MCF 10A (cell line): ENCODE measurements at regions not wholly inside any gene's neighbourhood (a gene's known extent, or its start where the extent isn't known, plus 50 kb on each side); places are given as distances from the start of the nearest gene placed in this dataset.

ENCODE experiments used
- BruUV-seq: library from RNA; stranded (reverse); fragments of 400-500 nt; replicated peaks from 2 replicates; lab custom pipeline; 2021; lab: Mats Ljungman, UMichigan
- CTCF ChIA-PET: fragments of 300-600 bp; sonication (Branson Sonifier 250); formaldehyde crosslinking; extraction: SDS; loops from one replicate; lab custom pipeline; 2021; ENCODE audit warnings: antibody characterized with exemption, inconsistent platforms; lab: Yijun Ruan, JAX
- POLR2A ChIA-PET: fragments of 300-600, 350-650 bp; sonication (Branson Sonifier 250); formaldehyde crosslinking; extraction: SDS; loops from one replicate; lab custom pipeline; 2020; ENCODE audit warnings: antibody characterized with exemption, inconsistent platforms; lab: Yijun Ruan, JAX
- DNase-seq: peaks from one replicate; pipeline ENCODE4 v3.0.0-alpha.2; 2018; ENCODE audit not compliant: unreplicated experiment
- H3K27ac Mint-ChIP-seq: one replicate; pipeline ENCODE4 v1.8.0; 2022; ENCODE audit warnings: mild to moderate bottlenecking, low read depth, mixed read lengths; ENCODE audit not compliant: unreplicated experiment
- H3K27me3 Mint-ChIP-seq: one replicate; pipeline ENCODE4 v1.8.0; 2022; ENCODE audit warnings: mixed read lengths; ENCODE audit not compliant: insufficient read depth, unreplicated experiment
- H3K36me3 Mint-ChIP-seq: one replicate; pipeline ENCODE4 v1.8.0; 2022; ENCODE audit warnings: mild to moderate bottlenecking, moderate library complexity, mixed read lengths; ENCODE audit not compliant: insufficient read depth, unreplicated experiment
- H3K4me1 Mint-ChIP-seq: one replicate; pipeline ENCODE4 v1.8.0; 2022; ENCODE audit warnings: mixed read lengths; ENCODE audit not compliant: insufficient read depth, unreplicated experiment
- H3K4me3 Mint-ChIP-seq: one replicate; pipeline ENCODE4 v1.8.0; 2022; ENCODE audit warnings: mild to moderate bottlenecking, moderate library complexity, mixed read lengths; ENCODE audit not compliant: unreplicated experiment
- H3K9me3 Mint-ChIP-seq: one replicate; pipeline ENCODE4 v1.8.0; 2022; ENCODE audit warnings: mixed read lengths; ENCODE audit not compliant: unreplicated experiment
- CTCF ChIP-seq: fragments of 200-600 bp; IDR thresholded peaks from one replicate; pipeline ENCODE4 v1.8.0; 2022; ENCODE audit warnings: antibody characterized with exemption, mild to moderate bottlenecking; ENCODE audit not compliant: unreplicated experiment
- intact Hi-C: fragments of 100-400 bp; cut with micrococcal nuclease; formaldehyde crosslinking; loops from 2 replicates; pipeline ENCODE4 v1.14.1; 2022

- no peaks in the 10 kb centered on the region for H3K27me3 Mint-ChIP-seq
- H3K36me3 Mint-ChIP-seq = no peaks in the 10 kb centered on the region
- CTCF ChIA-PET = interaction anchor here (0.7 to 1.0 kb wide), 3 partner anchors 20 to 149 kb away, joined by 3 to 5 read pairs (median 4); no protein-coding TSS in a partner anchor
- intact Hi-C loops = no loop called here
- peak; percentile 99 for DNase-seq
- H3K9me3 Mint-ChIP-seq = peaks cover 5% of the 10 kb centered on the region
- no peak for TF ChIP-seq CTCF
- peaks cover 24% of the 10 kb centered on the region for H3K4me1 Mint-ChIP-seq
- peak overlapping the region; percentile 79 for H3K27ac Mint-ChIP-seq
- POLR2A ChIA-PET = interaction anchor here (0.6 to 2.1 kb wide), 7 partner anchors 9 to 307 kb away, joined by 3 to 10 read pairs (median 7); partner anchors contain the start of gene SPRY1
- no TSS peak for BruUV-seq
- no peak overlapping the region for H3K4me3 Mint-ChIP-seq
Measured at GRCh38 chr4:123555233-123555806, 158.7 kb downstream of the SPRY1 start.

GRCh38 chr4:123555807-123556273 lies 159.2 kb downstream of the SPRY1 start:
- Mint-ChIP-seq H3K9me3 (peaks cover under 1% of the 10 kb centered on the region), H3K4me1 (peaks cover 24% of the 10 kb centered on the region), H3K36me3 (no peaks in the 10 kb centered on the region), H3K4me3 (no peak overlapping the region), H3K27ac (peak overlapping the region; percentile 79), H3K27me3 (no peaks in the 10 kb centered on the region)
- no peak for DNase-seq
- intact Hi-C loops = no loop called here
- no TSS peak for BruUV-seq
- ChIA-PET POLR2A (interaction anchor here (0.6 to 2.1 kb wide), 6 partner anchors 8 to 158 kb away, joined by 3 to 10 read pairs (median 7); partner anchors contain the start of gene SPRY1), CTCF (interaction anchor here (1.0 kb wide), 1 partner anchor 29 kb away, joined by 4 read pairs; no protein-coding TSS in a partner anchor)
- TF ChIP-seq CTCF = no peak

GRCh38 chr4:123556526-123556925 lies 159.9 kb downstream of the SPRY1 start:
- no peak for TF ChIP-seq CTCF
- POLR2A ChIA-PET = no interaction called here
- DNase-seq = no peak
- CTCF ChIA-PET = no interaction called here
- H3K27ac Mint-ChIP-seq = peak overlapping the region; percentile 79
- no peaks in the 10 kb centered on the region for H3K27me3 Mint-ChIP-seq
- H3K4me3 Mint-ChIP-seq = no peak overlapping the region
- H3K4me1 Mint-ChIP-seq = peaks cover 24% of the 10 kb centered on the region
- intact Hi-C loops = no loop called here
- no peaks in the 10 kb centered on the region for H3K36me3 Mint-ChIP-seq
- no TSS peak for BruUV-seq
- H3K9me3 Mint-ChIP-seq = no peaks in the 10 kb centered on the region

GRCh38 chr4:123557857-123558536 lies 161.4 kb downstream of the SPRY1 start:
- ChIA-PET CTCF (interaction anchor here (0.6 kb wide), 1 partner anchor 765 kb away, joined by 3 read pairs; no protein-coding TSS in a partner anchor), POLR2A (no interaction called here)
- Mint-ChIP-seq H3K4me3 (no peak overlapping the region), H3K9me3 (no peaks in the 10 kb centered on the region), H3K36me3 (no peaks in the 10 kb centered on the region), H3K27me3 (no peaks in the 10 kb centered on the region), H3K27ac (no peak overlapping the region), H3K4me1 (peaks cover 27% of the 10 kb centered on the region)
- DNase-seq = no peak
- intact Hi-C loops = no loop called here
- TF ChIP-seq CTCF = no peak
- no TSS peak for BruUV-seq
